Common myeloid progenitor, CD34-positive (primary cell): ENCODE measurements at regions not wholly inside any gene's neighbourhood (a gene's known extent, or its start where the extent isn't known, plus 50 kb on each side); places are given as distances from the start of the nearest gene placed in this dataset.

Source experiments
- CTCF ChIA-PET: fragments of 350-600 bp; sonication (Branson Sonifier 250); formaldehyde crosslinking; loops from one replicate; lab custom pipeline; 2021; ENCODE audit warnings: antibody characterized with exemption; lab: Charles Lee
- POLR2A ChIA-PET: fragments of 350-600 bp; sonication (Branson Sonifier 250); formaldehyde crosslinking; loops from one replicate; lab custom pipeline; 2021; ENCODE audit warnings: antibody characterized with exemption; lab: Charles Lee
- DNase-seq, 3 donors: peaks; one replicate each; pipeline versions ENCODE4 v3.0.0 to v3.0.0-alpha.2; 2013
- H3K27ac ChIP-seq, 2 experiments: 1 replicate in 1 of 2; 2 replicates in 1 of 2; pipeline ENCODE4 v1.7.0; 2013; ENCODE audit warnings: inconsistent platforms in 2 of 2, low read length in 2 of 2, mild to moderate bottlenecking in 2 of 2, low read depth in 1 of 2, moderate library complexity in 1 of 2; ENCODE audit not compliant: severe bottlenecking in 2 of 2, insufficient read depth in 1 of 2, poor library complexity in 1 of 2
- H3K27me3 ChIP-seq, 5 experiments: replicated peaks in 2 of 5; 1 replicate in 3 of 5; 2 replicates in 2 of 5; pipeline versions ENCODE4 v1.6.1 to v1.7.0; 2013; ENCODE audit warnings: low read length in 4 of 5, mild to moderate bottlenecking in 2 of 5, moderate library complexity in 2 of 5, inconsistent platforms in 1 of 5; ENCODE audit not compliant: insufficient read depth in 5 of 5, control insufficient read depth in 4 of 5
- H3K36me3 ChIP-seq, 4 experiments: 1 replicate in 2 of 4; 2 replicates in 2 of 4; pipeline versions ENCODE4 v1.6.1 to v1.7.0; 2013; ENCODE audit warnings: low read length in 3 of 4, control low read depth in 1 of 4, mild to moderate bottlenecking in 1 of 4; ENCODE audit not compliant: control insufficient read depth in 4 of 4, insufficient read depth in 4 of 4
- H3K4me1 ChIP-seq, 4 experiments: 1 replicate in 3 of 4; 2 replicates in 1 of 4; pipeline versions ENCODE4 v1.6.1 to v1.7.1; 2013; ENCODE audit warnings: low read length in 3 of 4, mild to moderate bottlenecking in 3 of 4, control low read depth in 1 of 4, inconsistent platforms in 1 of 4, moderate library complexity in 1 of 4; ENCODE audit not compliant: control insufficient read depth in 4 of 4, insufficient read depth in 4 of 4; ENCODE audit errors: control extremely low read depth in 1 of 4
- H3K4me3 ChIP-seq, 7 experiments: 1 replicate in 4 of 7; 2 replicates in 3 of 7; pipeline versions ENCODE4 v1.5.1 to v1.7.0; 2013; ENCODE audit warnings: mild to moderate bottlenecking in 7 of 7, low read length in 6 of 7, moderate library complexity in 6 of 7, inconsistent platforms in 2 of 7, low read depth in 2 of 7, control low read depth in 1 of 7; ENCODE audit not compliant: insufficient read depth in 4 of 7, control insufficient read depth in 1 of 7; ENCODE audit errors: extremely low read depth in 1 of 7
- H3K9me3 ChIP-seq, 5 experiments: 1 replicate in 4 of 5; 2 replicates in 1 of 5; pipeline versions ENCODE4 v1.6.1 to v1.7.1; 2013; ENCODE audit warnings: low read length in 4 of 5, mild to moderate bottlenecking in 2 of 5, inconsistent platforms in 1 of 5, low read depth in 1 of 5, moderate library complexity in 1 of 5; ENCODE audit not compliant: control insufficient read depth in 4 of 5, insufficient read depth in 2 of 5; ENCODE audit errors: control extremely low read depth in 1 of 5
- WGBS: methylation state at CpG from one replicate; pipeline ENCODE4 v1.1.5; 2013; ENCODE audit not compliant: insufficient coverage; 5-methylcytosine and 5-hydroxymethylcytosine counted together

GRCh38 chr16:5601957-5602356 is 504.4 kb upstream of the EEF2KMT start:
- ChIA-PET CTCF (no interaction called here), POLR2A (no interaction called here)
- Histone ChIP-seq H3K36me3 (no peaks in the 10 kb centered on the region), H3K9me3 (no peaks in the 10 kb centered on the region), H3K4me1 (no peaks in the 10 kb centered on the region), H3K27me3 (no peaks in the 10 kb centered on the region), H3K4me3 (no peak overlapping the region), H3K27ac (no peak overlapping the region)
- WGBS, result 57% methylated on average over 1 of the region's 1 CpG
- DNase-seq, result no peak

- 82% methylated on average over 6 of the region's 7 CpGs for WGBS
- CTCF ChIA-PET, result no interaction called here
Observed at GRCh38 chr16:5598793-5599192, 501.2 kb upstream of the EEF2KMT start.

GRCh38 chr16:5595849-5596248 is 498.3 kb upstream of the EEF2KMT start:
- no peaks in the 10 kb centered on the region for H3K4me1 ChIP-seq
- POLR2A ChIA-PET, result no interaction called here
- no peak overlapping the region for H3K4me3 ChIP-seq
- no peaks in the 10 kb centered on the region for H3K36me3 ChIP-seq
- no peaks in the 10 kb centered on the region for H3K27me3 ChIP-seq
- CTCF ChIA-PET, result no interaction called here
- H3K27ac ChIP-seq, result no peak overlapping the region
- DNase-seq, result no peak
- peaks cover 0 to 4% (median 0%) of the 10 kb centered on the region in 5 experiments for H3K9me3 ChIP-seq
- WGBS, result 100% methylated on average over 3 of the region's 3 CpGs

More at GRCh38 chr16:5598793-5599192, 501.2 kb upstream of the EEF2KMT start:
- peaks cover 0 to 4% (median 0%) of the 10 kb centered on the region in 5 experiments for H3K9me3 ChIP-seq
- no peak for DNase-seq
- no peaks in the 10 kb centered on the region for H3K27me3 ChIP-seq
- no peaks in the 10 kb centered on the region for H3K4me1 ChIP-seq
- no peaks in the 10 kb centered on the region for H3K36me3 ChIP-seq
- H3K4me3 ChIP-seq, result no peak overlapping the region
- H3K27ac ChIP-seq, result no peak overlapping the region
- POLR2A ChIA-PET, result no interaction called here

- H3K27me3 ChIP-seq, result no peaks in the 10 kb centered on the region
- ChIA-PET POLR2A (no interaction called here), CTCF (no interaction called here)
- H3K36me3 ChIP-seq, result no peaks in the 10 kb centered on the region
- no peaks in the 10 kb centered on the region for H3K4me1 ChIP-seq
- H3K27ac ChIP-seq, result no peak overlapping the region
- 84% methylated on average over 8 of the region's 8 CpGs for WGBS
- no peaks in the 10 kb centered on the region for H3K9me3 ChIP-seq
- H3K4me3 ChIP-seq, result no peak overlapping the region
- no peak for DNase-seq
Observed at GRCh38 chr16:5590416-5590815, 492.8 kb upstream of the EEF2KMT start.

- H3K27me3 ChIP-seq, result no peaks in the 10 kb centered on the region
- ChIA-PET POLR2A (no interaction called here), CTCF (no interaction called here)
- no peaks in the 10 kb centered on the region for H3K4me1 ChIP-seq
- 58% methylated on average over 3 of the region's 7 CpGs for WGBS
- H3K9me3 ChIP-seq, result no peaks in the 10 kb centered on the region
- no peak for DNase-seq
- H3K27ac ChIP-seq, result no peak overlapping the region
- no peak overlapping the region for H3K4me3 ChIP-seq
- no peaks in the 10 kb centered on the region for H3K36me3 ChIP-seq
Observed at GRCh38 chr16:5589812-5590373, 492.3 kb upstream of the EEF2KMT start.

- Histone ChIP-seq H3K36me3 (no peaks in the 10 kb centered on the region), H3K4me1 (no peaks in the 10 kb centered on the region), H3K4me3 (no peak overlapping the region), H3K9me3 (no peaks in the 10 kb centered on the region), H3K27me3 (no peaks in the 10 kb centered on the region), H3K27ac (no peak overlapping the region)
- DNase-seq, result no peak
- ChIA-PET CTCF (no interaction called here), POLR2A (no interaction called here)
- WGBS, result 94% methylated on average over 4 of the region's 4 CpGs
Observed at GRCh38 chr16:5584109-5584508, 486.5 kb upstream of the EEF2KMT start.

- 73% methylated on average over 3 of the region's 7 CpGs for WGBS
- H3K4me3 ChIP-seq, result no peak overlapping the region
- H3K27me3 ChIP-seq, result no peaks in the 10 kb centered on the region
- no peaks in the 10 kb centered on the region for H3K4me1 ChIP-seq
- no peak overlapping the region for H3K27ac ChIP-seq
- no peak for DNase-seq
- POLR2A ChIA-PET, result no interaction called here
- CTCF ChIA-PET, result no interaction called here
- no peaks in the 10 kb centered on the region for H3K36me3 ChIP-seq
- H3K9me3 ChIP-seq, result no peaks in the 10 kb centered on the region
Observed at GRCh38 chr16:5582529-5582928, 484.9 kb upstream of the EEF2KMT start.
